HG02973 (cell line): ENCODE measurements at regions not wholly inside any gene's neighbourhood (a gene's known extent, or its start where the extent isn't known, plus 50 kb on each side); places are given as distances from the start of the nearest gene placed in this dataset.
A peak's percentile ranks its signal among the peaks of the same experiment; 100 is the strongest.

Source experiments
- ATAC-seq: cut with Tn5 transposase; IDR thresholded peaks from one replicate; pipeline ENCODE4 v1.9.1; 2021; ENCODE audit warnings: moderate library complexity; ENCODE audit not compliant: unreplicated experiment

DNA sequence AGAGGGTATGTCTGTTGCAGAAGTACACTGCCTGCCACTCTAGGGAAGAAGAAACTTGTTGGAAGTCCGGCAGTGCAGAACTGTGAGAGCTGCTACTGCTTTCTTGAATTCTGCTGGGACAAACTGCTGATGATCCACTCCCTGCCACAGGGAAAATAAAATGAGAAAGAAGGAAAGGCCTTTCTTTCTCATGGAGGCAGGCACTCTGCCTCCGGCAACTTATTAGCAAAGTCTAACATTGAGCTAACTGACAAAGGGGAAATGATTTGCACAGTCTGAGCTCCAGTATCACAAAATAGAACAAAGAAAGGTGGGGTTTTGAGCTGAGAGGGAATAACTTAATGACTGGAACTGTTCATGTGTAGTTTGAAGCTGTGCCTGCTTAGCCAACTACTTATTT lies 134.6 kb downstream of the AASDHPPT start:
- no peak for ATAC-seq

GRCh38 chr11:106216281-106216680 lies 138.8 kb downstream of the AASDHPPT start:
- no peak for ATAC-seq

GRCh38 chr11:106217456-106217855 lies 140.0 kb downstream of the AASDHPPT start:
- no peak for ATAC-seq

- no peak for ATAC-seq
Observed at GRCh38 chr11:106218106-106218505, 140.6 kb downstream of the AASDHPPT start.

DNA sequence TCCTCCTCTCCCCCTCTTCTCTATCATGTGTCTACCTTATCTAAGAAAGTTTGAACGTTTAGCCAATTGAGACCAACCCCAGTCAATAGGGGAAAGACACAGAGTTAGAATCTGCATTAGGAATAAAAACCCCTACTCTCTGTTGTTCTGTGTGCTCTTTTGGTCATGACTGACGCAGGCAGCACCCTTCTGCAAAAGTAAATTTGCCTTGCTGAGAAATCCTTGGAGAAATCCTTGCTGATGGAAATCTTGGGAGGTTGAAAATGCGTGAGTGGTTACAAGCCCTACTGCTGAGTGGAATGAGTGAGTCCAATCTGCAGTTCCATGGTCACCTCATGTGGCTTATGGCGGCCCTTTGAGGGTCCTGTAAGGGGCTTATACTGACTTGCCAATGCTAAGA lies 145.2 kb downstream of the AASDHPPT start:
- no peak for ATAC-seq

GRCh38 chr11:106224172-106224571 lies 146.7 kb downstream of the AASDHPPT start:
- ATAC-seq: no peak

- ATAC-seq: no peak
Observed at GRCh38 chr11:106228996-106229395, 151.5 kb downstream of the AASDHPPT start.

DNA sequence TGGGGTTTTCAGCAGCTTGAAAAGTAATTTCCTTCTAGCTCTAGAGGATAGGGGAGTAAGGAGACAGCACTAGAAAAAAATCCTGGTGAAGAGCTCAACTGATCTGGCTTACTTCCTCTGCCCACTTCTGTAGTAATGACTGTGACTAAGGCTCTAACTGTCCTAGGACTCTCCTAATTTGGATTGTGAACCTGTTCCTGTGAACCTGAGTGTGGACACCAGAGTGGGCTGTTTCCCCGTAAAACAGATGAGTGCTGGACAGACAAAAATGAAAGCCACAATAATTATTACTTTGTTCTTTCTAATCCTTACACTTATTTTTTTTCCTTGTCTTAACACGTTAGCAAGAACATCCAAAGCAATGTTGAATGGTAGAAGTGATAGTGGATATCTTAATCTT lies 154.1 kb downstream of the AASDHPPT start:
- no peak for ATAC-seq

DNA sequence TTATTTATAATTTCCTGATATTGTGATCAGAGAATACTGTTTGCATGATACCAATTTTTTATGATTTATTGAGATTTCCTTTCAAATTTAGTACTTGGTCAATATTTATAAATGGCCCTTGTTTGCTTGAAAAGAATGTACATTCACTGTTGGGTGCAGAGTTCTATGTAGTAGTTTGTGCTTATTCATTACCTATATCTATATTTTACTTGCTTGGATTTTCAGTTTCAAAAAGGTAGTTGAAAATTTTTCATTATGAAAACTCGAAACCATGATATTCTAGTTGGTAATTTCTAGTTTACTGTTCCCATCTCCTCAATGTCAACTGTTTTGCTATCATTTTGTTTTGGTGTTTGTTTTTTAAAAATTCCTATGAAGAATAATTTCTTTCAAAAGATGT lies 155.7 kb downstream of the AASDHPPT start:
- ATAC-seq: peak; percentile 50

- no peak for ATAC-seq
Observed at GRCh38 chr11:106234794-106235193, 157.3 kb downstream of the AASDHPPT start.

DNA sequence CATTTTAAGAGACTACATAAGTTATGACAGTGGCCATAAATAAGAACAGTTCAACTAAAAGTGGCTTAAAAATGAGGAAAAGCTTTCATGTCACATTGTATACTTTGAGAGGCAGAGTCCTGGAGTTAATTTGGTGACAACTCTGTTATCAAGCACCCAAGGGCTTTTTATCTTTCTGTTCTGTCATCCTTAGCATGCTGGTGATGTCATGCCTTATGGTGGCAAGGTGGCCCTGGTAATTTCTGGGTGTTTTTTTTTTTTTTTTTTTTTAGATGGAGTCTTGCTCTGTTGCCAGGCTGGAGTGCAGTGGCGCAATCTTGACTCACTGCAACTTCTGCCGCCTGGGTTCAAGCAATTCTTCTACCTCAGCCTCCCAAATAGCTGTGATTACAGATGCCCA lies 158.8 kb downstream of the AASDHPPT start:
- ATAC-seq: no peak

DNA sequence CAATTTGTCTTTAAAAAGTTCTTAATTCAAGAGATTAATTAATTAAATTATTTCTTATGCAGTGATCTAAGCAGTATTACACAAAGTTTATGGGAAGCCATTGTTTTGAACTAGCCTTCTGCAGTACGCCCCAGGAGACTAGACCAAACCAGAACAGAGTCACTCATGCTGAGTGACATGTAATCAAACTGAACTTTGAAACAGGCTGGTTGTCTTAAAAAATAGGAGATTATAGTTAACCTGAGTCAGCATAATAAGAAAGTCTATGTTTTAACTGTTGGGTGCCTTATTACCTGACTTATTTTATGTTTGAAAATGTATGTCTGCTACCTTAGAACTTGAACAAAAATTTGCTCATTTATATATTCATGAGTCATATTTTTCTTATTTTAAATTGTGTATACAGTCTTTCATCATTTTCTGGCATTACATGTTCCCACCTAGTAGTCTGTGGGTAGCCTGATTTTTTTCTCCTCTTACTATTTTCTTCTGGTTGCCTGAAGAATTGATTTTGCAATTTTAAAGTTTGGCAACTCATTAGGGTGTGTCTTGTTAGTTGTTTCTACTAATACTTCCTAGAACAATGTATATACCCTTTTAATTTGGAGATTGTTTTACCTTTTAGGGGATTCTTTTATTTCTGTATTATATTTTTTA lies 161.4 kb downstream of the AASDHPPT start:
- ATAC-seq: no peak

DNA sequence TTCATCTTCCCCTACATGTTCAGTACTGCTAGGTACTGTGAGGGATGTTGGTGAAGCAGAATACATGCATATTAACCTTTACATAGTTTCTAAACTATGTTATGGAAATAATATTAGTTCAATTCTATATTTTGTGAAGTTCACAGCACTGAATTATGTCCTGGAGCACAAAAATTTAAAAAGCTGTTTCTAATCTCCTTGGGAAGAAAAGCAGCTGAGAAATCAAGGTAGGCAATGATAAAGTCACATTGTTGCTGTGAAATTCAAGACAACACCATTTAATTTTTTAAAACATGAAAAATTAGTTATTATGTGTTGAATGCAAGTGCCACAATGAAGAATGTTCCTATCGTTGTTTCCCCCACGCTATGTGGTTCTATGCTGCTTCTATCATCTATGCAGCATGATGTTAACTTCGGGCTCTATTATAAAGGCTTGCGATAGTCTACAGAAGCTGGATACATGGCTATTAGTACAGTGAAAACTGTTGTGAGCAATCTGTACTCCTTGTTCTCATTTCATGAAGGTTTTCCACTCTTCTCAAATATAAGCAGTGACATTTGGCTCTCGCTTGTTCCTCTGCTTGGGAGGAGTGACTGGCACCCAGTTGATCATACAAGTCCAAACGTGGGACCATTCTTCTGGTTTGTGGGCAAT lies 164.3 kb downstream of the AASDHPPT start:
- no peak for ATAC-seq

DNA sequence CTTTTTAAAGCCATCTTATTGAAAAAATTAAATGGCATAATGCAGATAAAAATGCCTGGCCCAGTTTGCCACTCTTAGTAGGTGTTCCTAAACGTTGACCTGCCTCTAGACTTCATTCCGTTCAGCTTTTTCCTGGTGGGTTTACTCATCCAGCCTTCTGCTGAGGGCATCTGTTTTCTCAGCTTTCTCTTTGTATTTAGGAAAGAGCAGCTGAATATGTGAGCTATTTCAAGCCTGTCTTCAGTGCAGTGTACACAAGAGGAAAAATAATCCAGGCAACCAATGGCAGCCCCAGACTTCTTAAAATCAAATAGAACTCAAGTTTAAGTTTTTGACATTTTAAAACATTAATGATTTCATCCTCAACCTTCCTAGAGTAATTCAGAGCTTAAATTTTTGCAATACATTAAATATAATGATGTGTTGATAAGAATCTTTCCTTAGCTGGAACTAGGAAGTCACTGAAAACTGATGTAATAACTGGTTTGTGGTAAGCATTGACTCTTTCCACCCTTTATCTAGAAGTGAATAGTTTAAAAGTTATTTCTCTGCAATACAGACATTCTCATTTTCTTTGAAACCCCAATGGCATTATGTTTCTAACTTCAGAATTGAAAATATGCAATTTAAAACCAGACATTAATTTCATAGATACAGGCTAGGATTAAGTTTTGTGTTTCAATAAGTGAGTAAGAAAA lies 165.4 kb downstream of the AASDHPPT start:
- ATAC-seq: no peak

- ATAC-seq: no peak
Observed at GRCh38 chr11:106246495-106246894, 169.0 kb downstream of the AASDHPPT start.

DNA sequence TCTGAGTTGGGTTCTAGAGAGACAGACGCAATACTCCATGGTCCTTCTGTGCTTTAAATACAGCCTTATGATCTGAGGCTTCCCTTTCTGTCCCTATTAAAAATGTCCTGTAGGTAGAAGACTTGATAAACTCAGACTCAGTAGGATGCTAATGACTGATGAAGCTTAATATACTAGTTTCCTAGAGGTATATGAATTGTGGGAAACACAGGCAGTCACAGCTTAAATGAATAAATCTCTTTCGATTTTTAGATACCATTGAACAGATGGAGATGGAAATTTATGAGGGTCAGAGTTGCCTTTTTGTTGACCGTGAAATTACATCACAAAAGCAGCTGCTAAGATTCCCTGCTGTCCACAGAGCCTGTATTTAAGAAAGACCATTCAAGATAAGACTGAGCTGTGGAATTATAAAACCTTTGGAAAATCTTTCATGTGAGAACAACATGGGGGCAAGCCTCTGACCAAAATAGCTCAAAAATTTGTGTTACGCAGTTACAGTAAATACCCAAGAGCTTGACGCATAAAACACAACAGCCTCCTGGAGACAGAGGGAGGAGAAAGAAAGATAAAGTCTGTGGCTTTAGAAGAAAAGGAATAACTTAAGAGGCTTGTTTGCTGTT lies 172.3 kb downstream of the AASDHPPT start:
- no peak for ATAC-seq

GRCh38 chr11:106262852-106263251 lies 185.4 kb downstream of the AASDHPPT start:
- ATAC-seq: no peak

DNA sequence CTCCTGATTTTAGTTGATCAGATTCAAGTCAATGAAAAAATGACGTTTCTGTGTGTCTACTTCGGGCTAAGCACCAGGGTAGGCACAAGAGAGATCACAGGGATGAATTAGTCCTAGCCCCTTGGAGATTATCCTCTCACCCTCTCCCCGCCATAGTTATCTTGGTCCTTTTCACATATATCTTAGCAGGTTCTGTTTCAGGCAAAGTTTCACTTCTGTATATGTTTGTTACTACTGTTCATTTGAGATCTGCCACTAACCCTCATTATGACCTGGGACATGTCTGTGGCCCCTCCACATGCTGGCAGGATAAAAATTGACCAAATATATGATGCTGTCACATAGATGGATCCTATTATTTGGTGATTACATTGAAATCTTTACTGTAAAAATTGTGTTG lies 186.1 kb downstream of the AASDHPPT start:
- ATAC-seq: no peak

DNA sequence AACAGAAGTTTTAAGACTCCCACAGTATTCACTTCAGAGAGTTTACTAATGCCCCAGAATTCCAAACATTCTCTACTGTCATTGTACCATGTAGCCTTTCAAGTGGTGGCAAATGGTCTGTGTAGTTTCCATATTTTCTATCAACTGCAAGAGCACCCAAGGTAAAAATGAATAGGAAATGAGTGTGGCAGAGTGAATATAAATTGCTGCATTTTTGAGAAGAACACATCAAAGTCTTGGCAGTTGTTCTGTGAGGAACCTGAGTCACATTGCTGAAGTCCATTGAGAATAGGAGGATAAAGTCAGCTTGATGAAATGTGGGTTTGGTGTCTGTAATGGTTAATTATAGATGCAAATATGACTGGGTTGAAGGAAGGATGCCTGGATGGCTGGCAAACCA lies 193.6 kb downstream of the AASDHPPT start:
- no peak for ATAC-seq

GRCh38 chr11:106271686-106272085 lies 194.2 kb downstream of the AASDHPPT start:
- ATAC-seq: no peak

GRCh38 chr11:106275151-106275550 lies 197.7 kb downstream of the AASDHPPT start:
- no peak for ATAC-seq

DNA sequence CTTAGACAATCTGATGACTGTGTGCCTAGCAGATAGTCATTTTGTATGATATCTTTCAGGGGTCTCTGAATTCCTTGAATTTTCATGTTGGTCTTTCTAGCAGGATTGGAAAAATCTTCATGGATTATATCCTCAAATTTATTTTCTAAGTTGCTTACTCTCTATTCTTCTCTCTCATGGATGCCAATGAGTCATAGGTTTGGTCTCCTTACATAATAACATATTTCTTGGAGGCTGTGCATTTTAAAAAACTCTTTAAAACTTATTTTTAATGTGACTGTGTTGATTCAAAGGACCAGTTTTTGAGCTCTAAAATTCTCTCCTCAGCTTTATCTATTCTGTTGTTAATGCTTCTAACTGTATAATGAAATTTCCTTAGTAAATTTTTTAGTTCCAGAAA lies 198.7 kb downstream of the AASDHPPT start:
- ATAC-seq: no peak
